ENCODE measurements at regions not wholly inside any gene's neighbourhood (a gene's known extent, or its start where the extent isn't known, plus 50 kb on each side); places are given as distances from the start of the nearest gene placed in this dataset.

DNA sequence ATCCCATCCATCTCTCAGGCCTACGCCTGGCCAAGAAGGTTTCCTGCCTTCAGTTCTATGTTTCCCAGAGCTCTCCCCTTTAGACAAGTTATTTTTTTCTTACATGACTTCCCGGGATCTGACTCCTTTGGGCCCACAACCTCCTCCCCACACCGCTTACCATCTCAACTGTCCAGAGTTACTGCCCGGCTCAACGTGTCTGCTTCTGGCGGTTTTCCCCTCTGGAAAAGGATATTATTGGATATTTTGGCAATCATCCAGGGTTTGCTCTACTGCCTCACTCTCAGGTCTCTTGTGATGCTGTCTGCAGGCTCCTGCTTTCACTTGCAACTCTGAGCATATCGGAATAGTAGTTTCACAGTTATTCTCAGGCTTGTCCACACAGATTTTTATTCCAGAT is 318.2 kb upstream of the CAMK1G start:
- Histone ChIP-seq H3K27me3 (ENCODE audit: insufficient read depth, low read depth, severe bottlenecking) (peaks cover 40% of the 10 kb centered on the region), H3K4me3 (ENCODE audit: low read depth, low read length) (no peak overlapping the region), H3K36me3 (no peaks in the 10 kb centered on the region), H3K27ac (no peak overlapping the region), H3K9me3 (ENCODE audit: severe bottlenecking) (no peaks in the 10 kb centered on the region)
- DNase-seq: no peak
- TF ChIP-seq, protein P1, sequence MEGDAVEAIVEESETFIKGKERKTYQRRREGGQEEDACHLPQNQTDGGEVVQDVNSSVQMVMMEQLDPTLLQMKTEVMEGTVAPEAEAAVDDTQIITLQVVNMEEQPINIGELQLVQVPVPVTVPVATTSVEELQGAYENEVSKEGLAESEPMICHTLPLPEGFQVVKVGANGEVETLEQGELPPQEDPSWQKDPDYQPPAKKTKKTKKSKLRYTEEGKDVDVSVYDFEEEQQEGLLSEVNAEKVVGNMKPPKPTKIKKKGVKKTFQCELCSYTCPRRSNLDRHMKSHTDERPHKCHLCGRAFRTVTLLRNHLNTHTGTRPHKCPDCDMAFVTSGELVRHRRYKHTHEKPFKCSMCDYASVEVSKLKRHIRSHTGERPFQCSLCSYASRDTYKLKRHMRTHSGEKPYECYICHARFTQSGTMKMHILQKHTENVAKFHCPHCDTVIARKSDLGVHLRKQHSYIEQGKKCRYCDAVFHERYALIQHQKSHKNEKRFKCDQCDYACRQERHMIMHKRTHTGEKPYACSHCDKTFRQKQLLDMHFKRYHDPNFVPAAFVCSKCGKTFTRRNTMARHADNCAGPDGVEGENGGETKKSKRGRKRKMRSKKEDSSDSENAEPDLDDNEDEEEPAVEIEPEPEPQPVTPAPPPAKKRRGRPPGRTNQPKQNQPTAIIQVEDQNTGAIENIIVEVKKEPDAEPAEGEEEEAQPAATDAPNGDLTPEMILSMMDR (IDR thresholded peaks at IDR 0.05; ENCODE audit: low read depth, low read length): no peak

DNA sequence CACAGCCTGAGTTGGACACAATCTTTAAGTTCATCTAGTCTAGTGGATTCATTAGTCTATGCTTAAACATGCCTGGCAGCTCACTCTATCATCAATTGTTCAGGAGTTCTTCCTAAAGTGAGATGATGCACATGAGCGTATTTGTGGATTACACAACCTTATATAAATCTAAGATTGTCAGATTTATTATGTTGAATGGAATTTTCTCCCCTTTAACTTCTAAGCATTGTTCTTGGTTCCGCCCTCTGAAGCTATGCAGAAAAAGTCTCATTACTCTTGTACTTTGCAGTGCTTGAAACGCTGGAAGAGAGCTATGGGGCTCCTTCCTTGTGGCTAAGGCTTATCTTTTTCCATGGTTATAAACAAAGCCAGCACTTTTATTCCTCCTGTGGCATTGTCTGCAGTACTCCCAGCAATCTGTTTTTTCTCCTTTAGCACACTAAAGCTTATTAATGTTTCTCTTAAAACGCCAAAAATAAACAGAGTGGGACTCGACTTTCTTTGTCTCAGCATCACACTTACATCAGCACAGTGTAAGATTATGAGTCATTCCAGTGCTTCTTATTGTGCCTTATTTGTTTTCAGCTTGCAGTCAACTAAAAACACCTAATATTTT is 316.8 kb upstream of the CAMK1G start:
- H3K9me3 ChIP-seq (ENCODE audit: severe bottlenecking): no peaks in the 10 kb centered on the region
- no peak overlapping the region for H3K27ac ChIP-seq
- H3K27me3 ChIP-seq (ENCODE audit: insufficient read depth, low read depth, severe bottlenecking): peaks cover 40% of the 10 kb centered on the region
- H3K36me3 ChIP-seq: no peaks in the 10 kb centered on the region
- H3K4me3 ChIP-seq (ENCODE audit: low read depth, low read length): no peak overlapping the region
- TF ChIP-seq, protein P1 (IDR thresholded peaks at IDR 0.05; ENCODE audit: low read depth, low read length): no peak
- DNase-seq: no peak

DNA sequence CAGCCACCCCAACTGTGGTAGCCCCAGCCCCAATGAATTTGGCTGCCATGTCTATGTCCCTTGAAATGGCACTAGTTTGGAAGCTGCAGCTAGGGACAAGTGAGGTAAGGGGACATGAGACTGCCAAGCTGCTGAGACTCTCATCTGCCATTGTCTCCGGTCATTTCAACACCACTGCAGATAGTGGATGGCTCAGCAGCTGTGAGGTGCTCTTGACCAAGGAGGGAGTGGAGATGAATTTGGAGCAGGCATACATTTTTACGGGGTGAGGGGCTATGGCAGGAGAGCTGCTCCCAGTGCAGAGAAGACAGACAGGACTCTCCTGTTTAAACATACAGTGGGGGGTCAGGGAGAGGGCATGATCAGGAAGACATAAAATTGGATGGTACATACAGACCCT is 315.5 kb upstream of the CAMK1G start:
- Histone ChIP-seq H3K9me3 (ENCODE audit: severe bottlenecking) (no peaks in the 10 kb centered on the region), H3K4me3 (ENCODE audit: low read depth, low read length) (no peak overlapping the region), H3K36me3 (no peaks in the 10 kb centered on the region), H3K27me3 (ENCODE audit: insufficient read depth, low read depth, severe bottlenecking) (peaks cover 40% of the 10 kb centered on the region), H3K27ac (no peak overlapping the region)
- TF ChIP-seq, protein P1 (IDR thresholded peaks at IDR 0.05; ENCODE audit: low read depth, low read length): no peak
- no peak for DNase-seq

DNA sequence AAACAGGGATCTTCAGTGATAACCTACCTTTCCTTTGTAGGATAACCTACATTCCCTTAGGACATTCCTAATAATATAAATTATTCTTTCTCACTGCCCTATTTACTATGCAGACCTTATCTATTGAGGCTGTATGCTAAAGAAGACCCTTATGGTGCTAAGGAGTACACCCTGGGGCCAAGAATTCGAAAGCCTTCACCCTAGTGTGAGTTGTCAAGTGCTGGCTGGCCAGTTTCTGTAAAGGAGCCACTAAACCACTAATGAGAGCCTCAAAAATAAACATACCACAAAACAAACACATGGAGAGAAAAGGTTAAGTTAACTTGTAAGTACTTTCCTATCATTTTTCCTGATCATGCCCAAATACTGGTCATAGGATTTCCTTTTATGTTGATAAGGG is 315.0 kb upstream of the CAMK1G start:
- H3K9me3 ChIP-seq (ENCODE audit: severe bottlenecking): peaks cover 4% of the 10 kb centered on the region
- H3K4me3 ChIP-seq (ENCODE audit: low read depth, low read length): no peak overlapping the region
- peaks cover 37% of the 10 kb centered on the region for H3K27me3 ChIP-seq (ENCODE audit: insufficient read depth, low read depth, severe bottlenecking)
- TF ChIP-seq, protein P1 (IDR thresholded peaks at IDR 0.05; ENCODE audit: low read depth, low read length): no peak
- H3K27ac ChIP-seq: no peak overlapping the region
- no peak for DNase-seq
- no peaks in the 10 kb centered on the region for H3K36me3 ChIP-seq

DNA sequence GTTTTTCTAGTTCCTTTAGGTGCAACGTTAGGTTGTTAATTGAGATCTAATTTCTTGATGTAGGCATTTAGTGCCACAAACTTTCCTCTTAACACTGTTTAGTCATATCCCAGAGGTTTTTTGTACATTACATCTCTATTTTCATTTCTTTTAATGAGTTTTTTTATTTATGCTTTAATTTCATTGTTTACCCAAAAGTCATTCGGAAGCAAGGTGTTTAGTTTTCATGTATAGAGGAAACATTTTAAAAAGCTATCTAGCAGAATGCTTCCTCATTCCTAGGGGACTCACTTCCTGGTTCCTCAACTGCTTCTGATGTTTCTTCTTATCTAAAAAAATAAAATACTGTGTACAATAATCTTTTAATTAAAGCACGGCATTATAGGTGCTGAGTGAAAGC is 307.2 kb upstream of the CAMK1G start:
- no peak for DNase-seq
- peaks cover 27% of the 10 kb centered on the region for H3K27me3 ChIP-seq (ENCODE audit: insufficient read depth, low read depth, severe bottlenecking)
- peaks cover 4% of the 10 kb centered on the region for H3K9me3 ChIP-seq (ENCODE audit: severe bottlenecking)
- no peaks in the 10 kb centered on the region for H3K36me3 ChIP-seq
- H3K4me3 ChIP-seq (ENCODE audit: low read depth, low read length): no peak overlapping the region
- TF ChIP-seq, protein P1 (IDR thresholded peaks at IDR 0.05; ENCODE audit: low read depth, low read length): no peak
- H3K27ac ChIP-seq: no peak overlapping the region

DNA sequence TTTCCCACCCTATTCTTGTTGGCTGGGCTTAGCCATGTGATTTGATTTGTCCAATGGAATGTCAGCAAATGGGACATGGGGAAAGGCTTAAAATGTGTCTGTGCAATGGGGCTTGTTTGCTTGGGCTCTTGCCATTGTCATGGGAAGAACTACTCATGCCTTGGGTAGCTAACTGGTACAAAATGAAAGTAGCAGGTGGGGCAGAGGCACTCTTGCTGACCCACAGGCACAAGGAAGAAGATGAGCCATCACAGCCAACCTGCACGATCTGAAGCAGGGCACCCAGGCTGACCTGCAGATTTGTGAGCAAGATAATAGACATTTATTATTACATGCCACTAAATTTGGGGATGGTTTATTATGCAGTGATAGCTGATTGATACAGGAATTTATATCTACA is 305.9 kb upstream of the CAMK1G start:
- Histone ChIP-seq H3K27me3 (ENCODE audit: insufficient read depth, low read depth, severe bottlenecking) (peaks cover 31% of the 10 kb centered on the region), H3K36me3 (no peaks in the 10 kb centered on the region), H3K27ac (no peak overlapping the region), H3K9me3 (ENCODE audit: severe bottlenecking) (peaks cover 4% of the 10 kb centered on the region), H3K4me3 (ENCODE audit: low read depth, low read length) (no peak overlapping the region)
- no peak for DNase-seq
- TF ChIP-seq, protein P1 (IDR thresholded peaks at IDR 0.05; ENCODE audit: low read depth, low read length): no peak

All from WERI-Rb-1 (cell line).